Retina (tissue), 1 donor: ENCODE measurements at regions not wholly inside any gene's neighbourhood (a gene's known extent, or its start where the extent isn't known, plus 50 kb on each side); places are given as distances from the start of the nearest gene placed in this dataset.
"Not testable (repeated sequence)": the region's sequence is repeated elsewhere in the genome, so short reads cannot be mapped to it uniquely, and the experiment has no call there.

Source experiments
- DNase-seq: peaks from one replicate; pipeline ENCODE4 v3.0.0-alpha.2; 2016

DNA sequence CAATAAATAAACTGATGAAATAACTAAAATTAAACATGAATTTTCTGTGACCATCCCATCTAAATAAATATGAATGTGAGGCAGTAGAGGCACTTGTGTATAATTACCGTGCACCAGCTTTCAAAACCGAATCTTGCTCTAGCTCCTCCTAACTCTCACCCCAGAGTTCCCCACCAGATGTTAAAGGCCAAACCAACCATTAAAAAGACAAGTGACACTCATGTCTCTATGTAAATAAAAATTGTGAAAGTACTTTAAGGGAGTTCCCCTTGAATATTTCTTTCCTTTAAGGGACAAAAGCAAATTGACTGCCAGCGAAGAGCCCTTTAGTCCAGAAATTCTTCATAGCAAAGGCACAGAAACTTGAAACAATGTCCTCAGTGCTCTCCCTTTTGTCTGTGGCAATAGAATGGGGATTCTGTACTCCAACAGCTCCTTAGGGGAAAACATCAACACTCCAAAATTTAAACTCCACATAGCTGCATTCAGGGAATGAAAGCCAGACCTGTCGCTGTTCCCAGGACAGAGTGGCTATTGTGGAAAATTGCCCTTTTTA lies 101.7 kb upstream of the SOX21 start:
- DNase-seq = no peak

DNA sequence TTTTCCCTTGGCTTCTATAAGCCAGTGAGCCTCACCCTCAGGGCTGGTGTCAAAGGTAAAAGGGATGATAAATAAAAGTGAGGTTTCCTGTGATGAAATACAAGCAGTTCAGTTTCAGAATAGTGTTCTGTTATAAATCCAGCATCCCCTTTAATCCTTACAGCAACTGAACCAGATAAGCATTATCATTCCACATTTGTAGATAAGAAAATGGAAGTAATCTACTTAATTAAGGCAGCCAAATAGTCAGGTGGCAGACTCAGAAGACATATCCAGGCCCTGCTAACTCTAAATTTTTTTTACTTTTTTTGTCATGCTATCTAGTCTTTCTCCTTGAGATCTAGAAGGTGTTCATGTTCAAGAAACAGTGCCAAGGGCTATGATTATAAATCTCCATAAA lies 99.4 kb upstream of the SOX21 start:
- no peak for DNase-seq

DNA sequence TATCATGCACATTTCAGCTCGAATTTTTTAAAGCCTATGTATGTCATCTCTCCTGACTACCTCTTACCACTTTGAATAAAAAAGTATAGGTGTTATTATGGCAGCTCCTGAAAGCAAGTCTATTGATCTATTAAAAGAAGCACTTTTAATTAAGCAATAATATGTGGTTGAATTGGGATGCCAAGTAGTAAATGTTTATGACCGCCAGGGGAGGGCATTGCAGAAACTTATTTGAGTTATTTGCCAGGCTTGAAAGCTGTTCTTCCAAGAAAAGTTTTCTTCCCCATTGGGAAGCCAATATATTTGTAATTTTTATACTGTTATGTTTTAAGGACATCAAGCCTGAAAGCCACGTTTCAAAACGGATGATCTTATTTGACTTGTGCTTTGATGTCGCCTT lies 88.1 kb upstream of the SOX21 start:
- no peak for DNase-seq

DNA sequence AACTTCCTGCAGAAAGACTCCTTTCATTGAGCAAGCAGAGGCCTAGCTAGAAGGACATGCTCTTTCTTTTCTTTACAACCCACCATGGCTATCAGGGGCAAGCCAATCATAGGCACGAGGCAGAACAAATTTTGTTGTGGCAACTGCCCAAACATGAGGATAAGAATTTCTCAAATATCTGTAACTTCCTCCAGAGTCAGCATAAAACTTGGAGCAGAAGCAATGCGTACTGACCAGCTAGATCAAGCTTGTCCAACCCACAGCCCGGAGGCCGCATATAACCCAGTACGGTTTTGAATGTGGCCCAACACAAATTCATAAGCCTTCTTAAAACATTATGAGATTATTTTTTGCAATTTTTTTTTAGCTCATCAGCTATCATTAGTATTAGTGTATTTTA lies 87.0 kb upstream of the SOX21 start:
- no peak for DNase-seq

DNA sequence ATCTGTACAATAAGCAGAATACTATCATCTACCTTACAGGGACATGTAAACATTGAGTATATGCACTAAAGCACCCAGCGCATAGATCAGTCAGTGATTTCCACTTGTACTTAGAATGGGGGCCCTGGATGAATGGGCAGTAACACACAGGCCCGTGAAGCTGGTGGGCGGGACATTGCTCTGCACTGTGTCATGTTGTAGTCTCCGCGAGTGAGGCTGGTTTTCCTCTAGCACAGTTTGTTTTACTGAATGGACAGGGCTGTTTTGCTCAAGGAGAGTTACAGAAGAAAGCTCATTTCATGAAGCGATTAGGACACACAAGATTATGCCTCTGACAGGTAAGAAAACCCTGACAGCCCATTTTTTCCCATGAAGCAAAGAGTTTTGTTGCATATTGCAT lies 86.4 kb upstream of the SOX21 start:
- DNase-seq = no peak

DNA sequence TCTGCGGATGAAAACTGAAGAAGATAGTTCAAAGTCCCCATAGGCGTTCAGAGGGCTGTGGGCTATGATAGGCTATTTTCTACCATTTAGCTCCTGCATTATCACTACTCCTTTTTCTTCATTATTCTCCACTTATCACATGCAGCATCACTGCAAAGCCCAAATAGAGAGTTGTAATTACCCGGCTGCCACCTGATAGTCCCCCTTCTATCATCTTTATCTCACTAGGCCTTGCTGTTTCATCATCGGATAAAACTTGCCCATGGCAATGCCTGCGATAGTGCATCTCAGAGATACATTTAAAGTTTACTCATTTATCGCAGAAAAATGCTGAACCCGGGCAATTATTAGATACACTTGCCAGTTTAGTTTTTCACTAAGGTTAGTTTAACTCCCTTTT lies 82.9 kb upstream of the SOX21 start:
- DNase-seq = no peak

DNA sequence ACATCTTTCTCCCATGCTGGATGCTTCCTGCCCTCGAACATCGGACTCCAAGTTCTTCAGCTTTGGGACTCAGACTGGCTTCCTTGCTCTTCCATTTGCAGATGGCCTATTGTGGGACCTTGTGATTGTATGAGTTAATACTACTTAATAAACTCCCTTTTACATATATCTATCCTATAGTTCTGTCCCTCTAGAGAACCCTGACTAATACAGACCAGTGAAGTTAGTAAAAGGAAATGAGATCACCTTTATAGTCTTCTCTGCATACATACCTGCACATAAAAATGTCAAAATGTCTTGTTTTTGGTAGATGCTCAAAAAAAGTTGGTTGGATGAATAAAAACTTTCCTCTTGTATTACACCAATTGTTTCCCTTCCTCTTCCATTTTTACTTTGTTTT lies 73.9 kb upstream of the SOX21 start:
- DNase-seq = not testable (repeated sequence)

DNA sequence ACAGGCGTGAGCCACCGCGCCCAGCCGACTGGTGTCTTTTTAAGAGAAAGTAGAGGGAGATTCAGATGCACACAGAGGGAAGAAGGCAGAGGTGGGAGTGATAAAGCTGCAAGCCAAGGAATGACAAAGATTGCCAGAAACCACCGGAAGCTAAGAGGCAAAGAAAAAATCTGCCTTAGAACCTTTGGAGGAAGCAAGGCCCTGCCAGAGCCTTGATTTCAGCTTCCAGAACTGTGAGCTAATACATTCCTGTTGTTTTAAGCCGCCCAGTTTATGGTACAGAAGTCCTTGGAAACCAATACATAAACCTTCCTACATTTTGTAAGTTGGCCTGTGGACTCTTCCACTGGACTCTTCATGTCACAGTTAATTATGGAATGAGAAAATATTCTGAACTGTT lies 71.7 kb upstream of the SOX21 start:
- DNase-seq = no peak

DNA sequence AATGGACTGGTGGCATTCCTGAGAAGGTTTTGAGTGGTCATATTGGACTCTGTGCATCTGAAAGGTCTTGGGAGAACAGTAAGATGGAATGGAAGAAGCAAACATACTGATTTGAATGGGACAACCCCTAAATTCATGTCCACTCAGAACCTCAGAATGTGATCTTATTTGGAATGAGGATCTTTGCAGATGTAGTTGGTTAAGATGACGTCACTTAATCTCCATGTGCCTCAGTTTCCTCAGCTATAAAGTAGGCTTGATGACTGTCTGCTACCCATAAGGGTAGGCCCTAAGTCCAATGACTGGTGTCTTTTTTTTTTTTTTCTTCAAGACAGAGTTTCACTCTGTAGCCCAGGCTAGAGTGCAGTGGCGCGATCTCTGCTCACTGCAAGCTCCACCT lies 71.1 kb upstream of the SOX21 start:
- no peak for DNase-seq

DNA sequence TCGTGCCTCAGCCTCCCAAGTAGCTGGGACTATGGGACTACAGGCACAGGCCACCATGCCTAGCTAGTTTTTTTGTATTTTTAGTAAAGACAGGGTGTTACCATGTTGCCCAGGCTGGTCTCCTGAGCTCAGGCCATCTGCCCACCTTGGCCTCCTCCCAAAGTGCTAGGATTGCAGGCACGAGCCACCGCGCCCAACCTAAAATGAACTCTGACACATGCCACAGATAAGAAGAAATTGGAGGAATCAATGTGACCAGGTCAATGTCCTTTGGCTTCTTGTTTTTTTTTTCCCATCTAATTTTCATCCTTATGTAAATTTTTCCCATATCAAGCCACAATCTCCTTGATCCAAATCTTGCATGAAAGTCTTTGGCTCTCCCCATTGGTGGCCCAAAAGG lies 68.1 kb upstream of the SOX21 start:
- DNase-seq = no peak

DNA sequence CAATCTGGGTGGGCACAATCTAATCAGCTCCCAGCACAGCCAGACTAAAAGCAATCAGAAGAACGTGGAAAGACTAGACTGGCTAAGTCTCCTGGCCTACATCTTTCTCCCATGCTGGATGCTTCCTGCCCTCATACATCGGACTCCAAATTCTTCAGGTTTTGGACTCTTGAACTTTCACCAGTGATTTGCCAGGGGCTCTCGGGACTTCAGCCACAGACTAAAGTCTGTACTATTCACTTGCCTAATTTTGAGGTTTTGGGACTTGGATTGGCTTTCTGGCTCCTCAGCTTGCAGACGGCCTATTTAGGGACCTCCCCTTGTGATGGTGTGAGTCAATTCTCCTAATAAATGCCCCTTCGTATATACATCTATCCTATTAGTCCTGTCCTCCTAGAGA lies 66.6 kb upstream of the SOX21 start:
- no peak for DNase-seq

DNA sequence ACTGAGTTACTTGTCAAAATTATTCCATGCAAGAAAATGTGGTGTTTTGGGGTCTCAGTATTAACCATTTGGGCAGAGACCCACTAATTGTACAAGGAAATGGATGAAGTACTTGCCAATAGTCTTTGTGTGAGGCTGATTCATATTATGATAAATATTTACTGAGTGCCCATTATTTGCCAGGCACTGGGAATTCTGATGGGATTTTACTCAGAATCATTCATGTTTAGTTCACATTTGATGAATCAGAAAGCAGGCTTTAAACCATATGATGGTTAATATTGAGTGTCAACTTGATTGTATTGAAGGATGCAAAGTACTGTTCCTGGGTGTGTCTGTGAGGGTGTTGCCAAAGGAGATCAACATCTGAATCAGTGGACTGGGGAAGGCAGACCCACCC lies 66.2 kb upstream of the SOX21 start:
- no peak for DNase-seq

DNA sequence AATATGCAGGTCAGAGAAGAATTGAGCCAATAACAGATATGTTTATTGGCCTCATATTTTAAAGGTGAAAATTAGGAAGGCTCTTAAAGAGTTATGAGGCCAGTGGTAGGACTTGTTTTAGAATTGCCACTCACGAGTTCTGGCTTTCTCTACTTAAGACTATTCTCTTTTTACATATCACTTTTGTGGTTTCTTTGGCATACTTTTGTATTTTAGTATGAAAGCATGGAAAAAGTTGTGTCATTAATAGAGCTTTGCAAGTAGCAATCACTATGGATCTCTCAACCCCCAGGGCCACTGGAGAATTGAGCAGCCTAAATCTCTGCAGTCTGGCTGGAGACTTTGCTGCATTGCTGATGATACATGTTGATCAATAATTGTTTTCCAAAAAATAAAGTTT lies 64.6 kb upstream of the SOX21 start:
- DNase-seq = no peak

DNA sequence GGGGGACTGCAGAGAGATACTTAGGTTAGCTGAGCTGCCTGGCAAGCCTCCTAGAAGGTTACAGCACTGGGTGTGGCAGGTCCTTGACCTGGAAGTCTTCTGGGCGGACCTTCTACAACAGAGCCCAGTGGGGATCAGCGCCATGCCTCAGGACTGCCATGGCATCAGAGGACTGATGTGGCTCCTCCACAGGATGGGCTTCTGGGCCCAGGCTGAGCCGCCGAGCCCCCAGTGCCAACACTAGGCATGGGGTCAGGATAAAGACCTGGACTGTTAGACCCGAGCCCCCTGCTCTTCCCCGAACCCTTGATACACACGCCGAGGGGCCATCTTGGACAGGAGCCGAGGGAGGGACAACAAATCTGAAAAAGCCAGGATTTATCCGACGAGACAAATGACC lies 64.0 kb upstream of the SOX21 start:
- no peak for DNase-seq

DNA sequence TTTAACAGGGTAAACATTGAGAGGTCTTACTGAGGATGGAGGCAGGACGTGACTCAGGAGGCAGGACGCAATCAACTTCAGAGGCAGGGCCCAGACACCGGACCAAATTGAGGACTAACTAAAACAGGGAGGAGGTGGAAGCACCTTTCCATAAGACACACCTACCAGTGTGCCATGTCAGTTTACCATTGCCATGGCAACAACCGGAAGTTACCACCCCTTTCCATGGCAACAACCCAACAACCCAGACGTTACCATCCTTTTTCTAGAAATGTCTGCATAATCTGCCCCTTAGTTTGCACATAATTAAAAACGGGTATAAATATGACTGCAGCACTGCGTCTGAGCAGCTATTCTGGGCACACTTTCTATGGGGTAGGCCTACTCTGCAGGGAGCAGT lies 53.5 kb upstream of the SOX21 start:
- DNase-seq = no peak

DNA sequence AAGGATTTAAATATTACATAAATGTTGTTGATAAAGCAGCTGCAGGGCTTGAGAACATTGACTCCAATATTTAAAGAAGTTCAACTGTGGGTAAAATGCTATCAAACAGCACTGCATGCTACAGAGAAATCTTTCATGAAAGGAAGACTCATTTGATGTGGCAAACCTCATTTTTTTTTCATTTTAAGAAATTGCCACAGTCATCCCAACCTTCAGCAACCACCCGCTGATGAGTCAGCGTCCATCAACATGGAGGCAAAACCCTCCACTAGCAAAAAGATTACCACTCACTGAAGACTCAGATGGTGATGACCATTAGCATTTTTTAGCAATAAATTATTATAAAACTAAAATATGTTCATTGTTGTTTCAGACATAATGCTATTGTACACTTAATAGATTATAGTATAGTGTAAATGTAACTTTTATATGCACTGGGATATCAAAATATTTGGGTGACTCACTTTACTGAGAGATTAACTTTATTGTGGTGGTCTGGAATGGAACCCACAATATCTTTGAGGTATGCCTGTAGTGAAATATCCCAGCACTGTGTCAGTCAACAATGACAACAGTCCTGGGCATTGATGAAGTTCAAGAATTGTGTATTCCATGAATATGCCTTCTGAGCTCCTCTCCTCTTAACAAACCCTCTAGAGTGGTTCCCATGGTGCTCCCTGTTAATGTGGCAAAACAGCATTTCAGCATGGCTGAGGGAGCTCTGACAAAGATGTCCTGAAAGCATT lies 52.4 kb upstream of the SOX21 start:
- DNase-seq = no peak
